ENCODE measurements at regions not wholly inside any gene's neighbourhood (a gene's known extent, or its start where the extent isn't known, plus 50 kb on each side); places are given as distances from the start of the nearest gene placed in this dataset.

- intact Hi-C loops (cut with micrococcal nuclease): no loop called here
- Mint-ChIP-seq H3K4me3 (no peak overlapping the region), H3K36me3 (no peaks in the 10 kb centered on the region), H3K9me3 (peaks cover 0 to 3% (median 0%) of the 10 kb centered on the region in 7 donors), H3K27ac (no peak overlapping the region), H3K27me3 (ENCODE audit: low read depth in 3 of 3) (peaks cover 0 to 2% (median 2%) of the 10 kb centered on the region in 3 donors), H3K4me1 (peaks cover 14% of the 10 kb centered on the region)
- DNase-seq: no peak
- H4K20me1 ChIP-seq (ENCODE audit: insufficient read depth, low read length): no peaks in the 10 kb centered on the region
- no peak overlapping the region for H3K9ac ChIP-seq (ENCODE audit: insufficient read depth, low read length, poor library complexity, severe bottlenecking)
- no peaks in the 10 kb centered on the region for H3K27me3 ChIP-seq (ENCODE audit: control insufficient read depth in 2 of 2, insufficient read depth in 2 of 2, low read length in 2 of 2)
- no peaks in the 10 kb centered on the region for H3K9me3 ChIP-seq (replicated peaks in 1 of 2; ENCODE audit: control insufficient read depth in 1 of 2, insufficient read depth in 1 of 2, low read length in 2 of 2)
- TF ChIP-seq CTCF (IDR thresholded peaks at IDR 0.05): no peak
- H3K4me2 ChIP-seq (replicated peaks; ENCODE audit: extremely low read depth, low read length, poor library complexity, severe bottlenecking): no peak overlapping the region
- H3K79me2 ChIP-seq (ENCODE audit: insufficient read depth, low read length): no peaks in the 10 kb centered on the region
- H3K4me3 ChIP-seq (replicated peaks in 1 of 3; ENCODE audit: low read depth in 2 of 3, low read length in 3 of 3): no peak overlapping the region
- no peak overlapping the region for H2AFZ ChIP-seq (ENCODE audit: insufficient read depth, low read depth, low read length, poor library complexity, severe bottlenecking)
- peaks cover 21 to 22% of the 10 kb centered on the region in 2 donors for H3K4me1 ChIP-seq (ENCODE audit: control insufficient read depth in 1 of 2, insufficient read depth in 2 of 2, low read length in 2 of 2)
- no peak overlapping the region for H3K27ac ChIP-seq (ENCODE audit: low read depth in 1 of 2, low read length in 2 of 2)
- no CpG with 5 or more reads among the region's 1 CpG for WGBS (ENCODE audit: insufficient coverage)
- no peaks in the 10 kb centered on the region for H3K36me3 ChIP-seq (replicated peaks in 1 of 2; ENCODE audit: control insufficient read depth in 1 of 2, insufficient read depth in 2 of 2, low read length in 2 of 2)
Measured at GRCh38 chr5:96052374-96052773, 90.7 kb upstream of the ELL2 start.

GRCh38 chr5:96051401-96051830 lies 89.8 kb upstream of the ELL2 start:
- H3K27ac ChIP-seq (ENCODE audit: low read depth in 1 of 2, low read length in 2 of 2): no peak overlapping the region
- H3K9me3 Mint-ChIP-seq: peaks cover 0 to 6% (median 1%) of the 10 kb centered on the region in 7 donors
- WGBS (ENCODE audit: insufficient coverage): 86% methylated on average over 1 of the region's 4 CpGs
- peaks cover 0 to 2% (median 2%) of the 10 kb centered on the region in 3 donors for H3K27me3 Mint-ChIP-seq (ENCODE audit: low read depth in 3 of 3)
- peaks cover 14% of the 10 kb centered on the region for H3K4me1 Mint-ChIP-seq
- no peaks in the 10 kb centered on the region for H3K36me3 Mint-ChIP-seq
- no peak overlapping the region for H3K4me3 ChIP-seq (replicated peaks in 1 of 3; ENCODE audit: low read depth in 2 of 3, low read length in 3 of 3)
- no peak for TF ChIP-seq CTCF (IDR thresholded peaks at IDR 0.05)
- intact Hi-C loops (cut with micrococcal nuclease): no loop called here
- H3K9me3 ChIP-seq (replicated peaks in 1 of 2; ENCODE audit: control insufficient read depth in 1 of 2, insufficient read depth in 1 of 2, low read length in 2 of 2): no peaks in the 10 kb centered on the region
- no peak overlapping the region for H3K4me3 Mint-ChIP-seq
- no peak overlapping the region for H3K9ac ChIP-seq (ENCODE audit: insufficient read depth, low read length, poor library complexity, severe bottlenecking)
- H3K4me2 ChIP-seq (replicated peaks; ENCODE audit: extremely low read depth, low read length, poor library complexity, severe bottlenecking): no peak overlapping the region
- no peak overlapping the region for H2AFZ ChIP-seq (ENCODE audit: insufficient read depth, low read depth, low read length, poor library complexity, severe bottlenecking)
- peaks cover 21 to 22% of the 10 kb centered on the region in 2 donors for H3K4me1 ChIP-seq (ENCODE audit: control insufficient read depth in 1 of 2, insufficient read depth in 2 of 2, low read length in 2 of 2)
- no peak overlapping the region for H3K27ac Mint-ChIP-seq
- no peak for DNase-seq
- H4K20me1 ChIP-seq (ENCODE audit: insufficient read depth, low read length): no peaks in the 10 kb centered on the region
- no peaks in the 10 kb centered on the region for H3K27me3 ChIP-seq (ENCODE audit: control insufficient read depth in 2 of 2, insufficient read depth in 2 of 2, low read length in 2 of 2)
- no peaks in the 10 kb centered on the region for H3K36me3 ChIP-seq (replicated peaks in 1 of 2; ENCODE audit: control insufficient read depth in 1 of 2, insufficient read depth in 2 of 2, low read length in 2 of 2)
- H3K79me2 ChIP-seq (ENCODE audit: insufficient read depth, low read length): no peaks in the 10 kb centered on the region
